Spleen (tissue), 11 donors: ENCODE measurements at regions not wholly inside any gene's neighbourhood (a gene's known extent, or its start where the extent isn't known, plus 50 kb on each side); places are given as distances from the start of the nearest gene placed in this dataset.

Experiments
- DNase-seq: peaks from one replicate; pipeline ENCODE4 v3.0.0-alpha.2; 2020
- H3K27ac ChIP-seq, 8 donors: fragments of 200-600 bp; sonication (generic) in 7 of 8; 1 replicate in 4 of 8; 2 replicates in 4 of 8; pipeline versions ENCODE4 v1.5.0 to v1.8.0; 2016 to 2021; ENCODE audit warnings: inconsistent platforms in 4 of 8, mild to moderate bottlenecking in 4 of 8, moderate library complexity in 1 of 8
- H3K27me3 ChIP-seq, 7 donors: fragments of 200-600 bp; sonication (generic) in 6 of 7; replicated peaks in 1 of 7; 1 replicate in 4 of 7; 2 replicates in 3 of 7; pipeline versions ENCODE4 v1.5.0 to v1.8.0; 2016 to 2021; ENCODE audit warnings: inconsistent platforms in 3 of 7, mild to moderate bottlenecking in 1 of 7
- H3K36me3 ChIP-seq, 6 donors: fragments of 200-600 bp; sonication (generic) in 5 of 6; 1 replicate in 4 of 6; 2 replicates in 2 of 6; pipeline versions ENCODE4 v1.5.0 to v1.8.0; 2016 to 2021; ENCODE audit warnings: inconsistent platforms in 2 of 6
- H3K4me1 ChIP-seq, 6 donors: fragments of 200-600 bp; sonication (generic) in 5 of 6; 1 replicate in 3 of 6; 2 replicates in 3 of 6; pipeline versions ENCODE4 v1.5.0 to v1.8.0; 2016 to 2021; ENCODE audit warnings: inconsistent platforms in 3 of 6
- H3K4me3 ChIP-seq, 8 donors: fragments of 200-600 bp; sonication (generic) in 7 of 8; 1 replicate in 4 of 8; 2 replicates in 4 of 8; pipeline versions ENCODE4 v1.5.0 to v1.8.0; 2016 to 2021; ENCODE audit warnings: inconsistent platforms in 4 of 8, mild to moderate bottlenecking in 4 of 8, moderate library complexity in 2 of 8
- H3K9me3 ChIP-seq, 8 donors: fragments of 200-600 bp; sonication (generic) in 7 of 8; 1 replicate in 4 of 8; 2 replicates in 4 of 8; pipeline versions ENCODE4 v1.5.0 to v1.8.0; 2016 to 2021; ENCODE audit warnings: inconsistent platforms in 4 of 8
- POLR2A ChIP-seq, 3 donors: fragments of 450-650 bp; IDR thresholded peaks; one replicate each; pipeline ENCODE4 v1.5.1; 2017; ENCODE audit warnings: antibody characterized with exemption in 3 of 3, mild to moderate bottlenecking in 1 of 3
- POLR2AphosphoS5 ChIP-seq, 3 donors: sonication (generic); formaldehyde crosslinking; IDR thresholded peaks; one replicate each; pipeline ENCODE4 v1.5.1; 2017; ENCODE audit warnings: antibody characterized with exemption in 3 of 3
- WGBS, 5 donors: extraction: QIAGEN DNeasy Blood & Tissue Kit in 3 of 5; methylation state at CpG; one replicate each; pipeline versions ENCODE4 v1.1.5 to v1.1.7; 2013 to 2018; 5-methylcytosine and 5-hydroxymethylcytosine counted together
- intact Hi-C: fragments of 100-400 bp; cut with DNase I; formaldehyde crosslinking; loops from one replicate; pipeline ENCODE4 v1.15.0; 2023; ENCODE audit warnings: low total_unique reads
- TF ChIP-seq, protein P1 (sequence below), 11 experiments: fragments of 200-600 bp in 7 of 11; fragments of 450-650 bp in 4 of 11; sonication (generic) in 4 of 11; IDR thresholded peaks in 8 of 11; conservative IDR thresholded peaks in 3 of 11; 1 replicate in 7 of 11; 2 replicates in 4 of 11; pipeline versions ENCODE4 v1.4.0 to v1.8.0; 2016 to 2021; ENCODE audit warnings: antibody characterized with exemption in 11 of 11, inconsistent platforms in 4 of 11, mild to moderate bottlenecking in 1 of 11
- donor health status: healthy with polysubstance abuse.
- donor health status: DM: no; HTN: no; CAD: no; lungs with moderate emphysema.
- donor health status: DM: no; HTN: no; CAD: no.
- donor health status: Bipolar disorder and iron deficiency.
- donor health status: healthy.
- donor health status: DM: no; HTN: no; CAD: no.
- donor health status: DM: yes; HTN: yes; CAD: no.

- no peaks in the 10 kb centered on the region for H3K36me3 ChIP-seq
- no peaks in the 10 kb centered on the region for H3K27me3 ChIP-seq
- 60 to 79% (median 64%) methylated on average over 3 of the region's 3 CpGs for WGBS, 5 donors
- no peak overlapping the region for H3K27ac ChIP-seq
- intact Hi-C loops: no loop called here
- DNase-seq: no peak
- no peak overlapping the region for H3K4me3 ChIP-seq
- H3K9me3 ChIP-seq: no peaks in the 10 kb centered on the region
- TF ChIP-seq, protein P1, sequence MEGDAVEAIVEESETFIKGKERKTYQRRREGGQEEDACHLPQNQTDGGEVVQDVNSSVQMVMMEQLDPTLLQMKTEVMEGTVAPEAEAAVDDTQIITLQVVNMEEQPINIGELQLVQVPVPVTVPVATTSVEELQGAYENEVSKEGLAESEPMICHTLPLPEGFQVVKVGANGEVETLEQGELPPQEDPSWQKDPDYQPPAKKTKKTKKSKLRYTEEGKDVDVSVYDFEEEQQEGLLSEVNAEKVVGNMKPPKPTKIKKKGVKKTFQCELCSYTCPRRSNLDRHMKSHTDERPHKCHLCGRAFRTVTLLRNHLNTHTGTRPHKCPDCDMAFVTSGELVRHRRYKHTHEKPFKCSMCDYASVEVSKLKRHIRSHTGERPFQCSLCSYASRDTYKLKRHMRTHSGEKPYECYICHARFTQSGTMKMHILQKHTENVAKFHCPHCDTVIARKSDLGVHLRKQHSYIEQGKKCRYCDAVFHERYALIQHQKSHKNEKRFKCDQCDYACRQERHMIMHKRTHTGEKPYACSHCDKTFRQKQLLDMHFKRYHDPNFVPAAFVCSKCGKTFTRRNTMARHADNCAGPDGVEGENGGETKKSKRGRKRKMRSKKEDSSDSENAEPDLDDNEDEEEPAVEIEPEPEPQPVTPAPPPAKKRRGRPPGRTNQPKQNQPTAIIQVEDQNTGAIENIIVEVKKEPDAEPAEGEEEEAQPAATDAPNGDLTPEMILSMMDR (IDR thresholded peaks at IDR 0.05 in 8 of 11, conservative IDR thresholded peaks at IDR 0.05 in 3 of 11): no peak
- no peak for TF ChIP-seq POLR2A (IDR thresholded peaks at IDR 0.05)
- TF ChIP-seq POLR2AphosphoS5 (IDR thresholded peaks at IDR 0.05): no peak
- peaks cover 0 to 4% (median 0%) of the 10 kb centered on the region in 6 donors for H3K4me1 ChIP-seq
Observed at GRCh38 chr5:57414191-57414590, 68.4 kb downstream of the ACTBL2 start.

GRCh38 chr5:57413145-57413544 is 69.5 kb downstream of the ACTBL2 start:
- TF ChIP-seq POLR2A (IDR thresholded peaks at IDR 0.05) (no peak), POLR2AphosphoS5 (IDR thresholded peaks at IDR 0.05) (no peak)
- TF ChIP-seq, protein P1 (IDR thresholded peaks at IDR 0.05 in 8 of 11, conservative IDR thresholded peaks at IDR 0.05 in 3 of 11): no peak
- Histone ChIP-seq H3K9me3 (no peaks in the 10 kb centered on the region), H3K36me3 (no peaks in the 10 kb centered on the region), H3K4me3 (no peak overlapping the region), H3K27ac (no peak overlapping the region), H3K27me3 (no peaks in the 10 kb centered on the region), H3K4me1 (peaks cover 0 to 15% (median 3%) of the 10 kb centered on the region in 6 donors)
- DNase-seq: no peak
- intact Hi-C loops: no loop called here
- 84 to 95% (median 93%) methylated on average over 1 of the region's 1 CpG for WGBS, 5 donors

DNA sequence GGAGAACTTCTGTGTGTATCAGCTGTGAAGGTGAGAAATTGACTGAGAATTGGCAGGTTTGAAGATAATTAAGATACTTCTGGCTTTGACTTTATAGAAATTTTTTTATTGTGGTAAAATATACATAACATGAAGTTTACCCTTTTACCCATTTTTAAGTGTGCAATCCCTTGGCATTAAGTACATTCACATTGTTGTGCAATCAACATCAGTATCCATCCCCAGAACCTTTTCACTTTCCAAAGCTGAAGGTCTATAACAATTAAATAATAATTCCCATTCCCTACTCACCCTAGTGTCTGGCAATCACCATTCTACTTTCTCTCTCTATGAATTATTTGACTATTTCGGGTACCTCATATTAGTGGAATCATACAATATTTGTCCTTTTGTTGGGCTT is 69.9 kb downstream of the ACTBL2 start:
- intact Hi-C loops: no loop called here
- TF ChIP-seq POLR2AphosphoS5 (IDR thresholded peaks at IDR 0.05): no peak
- 89 to 97% (median 95%) methylated on average over 1 of the region's 1 CpG for WGBS, 5 donors
- no peak overlapping the region for H3K4me3 ChIP-seq
- peaks cover 0 to 15% (median 4%) of the 10 kb centered on the region in 6 donors for H3K4me1 ChIP-seq
- H3K27me3 ChIP-seq: no peaks in the 10 kb centered on the region
- no peaks in the 10 kb centered on the region for H3K9me3 ChIP-seq
- no peaks in the 10 kb centered on the region for H3K36me3 ChIP-seq
- no peak overlapping the region for H3K27ac ChIP-seq
- no peak for DNase-seq

GRCh38 chr5:57411982-57412381 is 70.6 kb downstream of the ACTBL2 start:
- WGBS, 5 donors: 61 to 80% (median 71%) methylated on average over 4 of the region's 4 CpGs
- peaks cover 0 to 15% (median 4%) of the 10 kb centered on the region in 6 donors for H3K4me1 ChIP-seq
- DNase-seq: no peak
- no peaks in the 10 kb centered on the region for H3K9me3 ChIP-seq
- H3K27ac ChIP-seq: no peak overlapping the region
- H3K36me3 ChIP-seq: no peaks in the 10 kb centered on the region
- H3K4me3 ChIP-seq: no peak overlapping the region
- no peaks in the 10 kb centered on the region for H3K27me3 ChIP-seq
- TF ChIP-seq POLR2A (IDR thresholded peaks at IDR 0.05) (no peak), POLR2AphosphoS5 (IDR thresholded peaks at IDR 0.05) (no peak)
- TF ChIP-seq, protein P1 (IDR thresholded peaks at IDR 0.05 in 8 of 11, conservative IDR thresholded peaks at IDR 0.05 in 3 of 11): no peak
- intact Hi-C loops: no loop called here
